Mesendoderm (in vitro differentiated cells): ENCODE measurements at regions not wholly inside any gene's neighbourhood (a gene's known extent, or its start where the extent isn't known, plus 50 kb on each side); places are given as distances from the start of the nearest gene placed in this dataset.
A peak's percentile ranks its signal among the peaks of the same experiment; 100 is the strongest.

Experiments
- DNase-seq: peaks from one replicate; pipeline ENCODE4 v3.0.0; 2013
- H2AK5ac ChIP-seq: 2 replicates; pipeline ENCODE4 v1.6.1; 2013; ENCODE audit warnings: low read length, inconsistent platforms
- H2BK120ac ChIP-seq: 2 replicates; pipeline ENCODE4 v1.6.1; 2013; ENCODE audit warnings: low read depth, mild to moderate bottlenecking, low read length, moderate library complexity, mixed read lengths
- H2BK15ac ChIP-seq: replicated peaks from 2 replicates; pipeline ENCODE4 v1.6.1; 2013; ENCODE audit warnings: low read depth, mild to moderate bottlenecking, moderate library complexity
- H2BK5ac ChIP-seq: 2 replicates; pipeline ENCODE4 v1.6.1; 2013; ENCODE audit warnings: low read length, inconsistent platforms
- H3K18ac ChIP-seq: 2 replicates; pipeline ENCODE4 v1.6.1; 2013; ENCODE audit warnings: mild to moderate bottlenecking, low read length, mixed read lengths
- H3K23ac ChIP-seq: one replicate; pipeline ENCODE4 v1.6.1; 2013; ENCODE audit warnings: low read length
- H3K27ac ChIP-seq: 2 replicates; pipeline ENCODE4 v1.5.1; 2013; ENCODE audit warnings: low read depth, mild to moderate bottlenecking, inconsistent platforms, low read length, moderate library complexity
- H3K27me3 ChIP-seq: 2 replicates; pipeline ENCODE4 v1.6.1; 2013; ENCODE audit warnings: low read length, control low read depth, mild to moderate bottlenecking, inconsistent platforms; ENCODE audit not compliant: insufficient read depth, poor library complexity
- H3K36me3 ChIP-seq: 2 replicates; pipeline ENCODE4 v1.6.1; 2013; ENCODE audit warnings: low read length, inconsistent platforms; ENCODE audit not compliant: control insufficient read depth, insufficient read depth
- H3K4ac ChIP-seq: one replicate; pipeline ENCODE4 v1.6.1; 2013; ENCODE audit warnings: low read depth, mild to moderate bottlenecking, low read length, moderate library complexity
- H3K4me1 ChIP-seq: 2 replicates; pipeline ENCODE4 v1.6.1; 2013; ENCODE audit warnings: low read depth, low read length, inconsistent platforms; ENCODE audit not compliant: control insufficient read depth
- H3K4me2 ChIP-seq: 2 replicates; pipeline ENCODE4 v1.6.1; 2013; ENCODE audit warnings: low read length
- H3K4me3 ChIP-seq: 2 replicates; pipeline ENCODE4 v1.5.1; 2013; ENCODE audit warnings: mild to moderate bottlenecking, low read length
- H3K56ac ChIP-seq: one replicate; pipeline ENCODE4 v1.6.1; 2013; ENCODE audit warnings: low read length
- H3K79me1 ChIP-seq: 2 replicates; pipeline ENCODE4 v1.6.1; 2013; ENCODE audit warnings: low read length, inconsistent platforms
- H3K79me2 ChIP-seq: 2 replicates; pipeline ENCODE4 v1.6.1; 2013; ENCODE audit warnings: mild to moderate bottlenecking, low read length; ENCODE audit not compliant: control insufficient read depth, insufficient read depth
- H3K9ac ChIP-seq: 2 replicates; pipeline ENCODE4 v1.6.1; 2013; ENCODE audit warnings: low read length, inconsistent platforms
- H4K5ac ChIP-seq: one replicate; pipeline ENCODE4 v1.6.1; 2013; ENCODE audit warnings: low read length
- H4K8ac ChIP-seq: one replicate; pipeline ENCODE4 v1.6.1; 2013; ENCODE audit warnings: low read depth, mild to moderate bottlenecking, control low read depth, low read length, moderate library complexity
- WGBS: extraction: QIAGEN DNeasy Blood & Tissue Kit; methylation state at CpG from one replicate; pipeline ENCODE4 v1.1.7; 2013; ENCODE audit warnings: low lambda C conversion rate, missing lambda C conversion rate; ENCODE audit not compliant: insufficient coverage; ENCODE audit errors: extremely low coverage; 5-methylcytosine and 5-hydroxymethylcytosine counted together

GRCh38 chr6:26223650-26224546, 136.7 kb downstream of the HFE start:
- peak; percentile 96 for DNase-seq
- Histone ChIP-seq H2BK5ac (peak overlapping the region; percentile 60), H2BK15ac (no peak overlapping the region)

DNA sequence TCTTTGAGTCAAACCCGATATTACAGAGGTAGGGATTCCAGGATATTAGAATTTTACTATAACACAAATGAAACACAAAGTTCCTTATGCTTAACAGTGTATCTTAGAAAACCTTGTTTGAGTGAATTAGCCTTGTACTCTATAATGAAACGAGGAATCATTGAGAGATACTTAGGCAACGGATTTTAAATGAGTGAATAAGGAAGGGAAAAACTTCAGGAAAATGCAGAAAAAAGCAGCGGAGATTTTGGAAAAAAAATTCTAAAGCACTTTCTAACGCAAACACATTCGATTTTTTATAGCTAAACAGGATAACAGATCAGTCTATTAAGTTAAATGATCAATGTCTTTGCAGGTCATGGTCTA, 137.3 kb downstream of the HFE start:
- DNase-seq: no peak
- no peak overlapping the region for H2BK15ac ChIP-seq
- H3K9ac ChIP-seq: peak overlapping the region; percentile 51
- no peak overlapping the region for H3K4me2 ChIP-seq
- H3K27ac ChIP-seq: no peak overlapping the region
- H3K79me2 ChIP-seq: no peaks in the 10 kb centered on the region
- H3K23ac ChIP-seq: no peak overlapping the region
- H3K36me3 ChIP-seq: no peaks in the 10 kb centered on the region
- H3K79me1 ChIP-seq: no peaks in the 10 kb centered on the region
- H3K27me3 ChIP-seq: no peaks in the 10 kb centered on the region
- no CpG with 5 or more reads among the region's 6 CpGs for WGBS
- no peaks in the 10 kb centered on the region for H3K4me1 ChIP-seq
- no peak overlapping the region for H4K8ac ChIP-seq
- peak overlapping the region; percentile 56 for H3K56ac ChIP-seq
- H3K18ac ChIP-seq: no peak overlapping the region
- H3K4me3 ChIP-seq: peak overlapping the region; percentile 26
- no peak overlapping the region for H2BK5ac ChIP-seq
- no peak overlapping the region for H2AK5ac ChIP-seq
- H2BK120ac ChIP-seq: no peak overlapping the region
- no peak overlapping the region for H3K4ac ChIP-seq
- H4K5ac ChIP-seq: no peak overlapping the region

More at GRCh38 chr6:26223650-26224546, 136.7 kb downstream of the HFE start:
- Histone ChIP-seq H2AK5ac (no peak overlapping the region), H4K5ac (no peak overlapping the region), H3K56ac (peak overlapping the region; percentile 87), H3K23ac (no peak overlapping the region), H3K4me3 (peak overlapping the region; percentile 51), H3K4me1 (no peaks in the 10 kb centered on the region), H3K79me1 (no peaks in the 10 kb centered on the region), H2BK120ac (peak overlapping the region; percentile 78), H3K36me3 (no peaks in the 10 kb centered on the region), H3K4ac (peak overlapping the region; percentile 91), H3K79me2 (no peaks in the 10 kb centered on the region), H3K4me2 (peak overlapping the region; percentile 47), H3K9ac (peak overlapping the region; percentile 83), H4K8ac (no peak overlapping the region), H3K18ac (peak overlapping the region; percentile 97), H3K27ac (peak overlapping the region; percentile 98), H3K27me3 (no peaks in the 10 kb centered on the region)
- no CpG with 5 or more reads among the region's 26 CpGs for WGBS

- H3K23ac ChIP-seq: peak overlapping the region; percentile 59
- peak overlapping the region; percentile 65 for H3K18ac ChIP-seq
- H4K5ac ChIP-seq: no peak overlapping the region
- DNase-seq: peak; percentile 99
- no peaks in the 10 kb centered on the region for H3K4me1 ChIP-seq
- no CpG with 5 or more reads among the region's 51 CpGs for WGBS
- peak overlapping the region; percentile 77 for H2BK5ac ChIP-seq
- H3K56ac ChIP-seq: peak overlapping the region; percentile 97
- no peaks in the 10 kb centered on the region for H3K79me2 ChIP-seq
- H3K4me3 ChIP-seq: peak overlapping the region; percentile 85
- H3K79me1 ChIP-seq: no peaks in the 10 kb centered on the region
- no peak overlapping the region for H2BK15ac ChIP-seq
- H2AK5ac ChIP-seq: no peak overlapping the region
- no peak overlapping the region for H2BK120ac ChIP-seq
- H3K4me2 ChIP-seq: peak overlapping the region; percentile 87
- no peaks in the 10 kb centered on the region for H3K36me3 ChIP-seq
- no peaks in the 10 kb centered on the region for H3K27me3 ChIP-seq
- no peak overlapping the region for H4K8ac ChIP-seq
- no peak overlapping the region for H3K4ac ChIP-seq
- peak overlapping the region; percentile 98 for H3K27ac ChIP-seq
- peak overlapping the region; percentile 99 for H3K9ac ChIP-seq
Observed at GRCh38 chr6:26224940-26225847, 138.0 kb downstream of the HFE start.

- Histone ChIP-seq H2AK5ac (no peak overlapping the region), H3K79me1 (no peaks in the 10 kb centered on the region), H2BK15ac (no peak overlapping the region), H2BK120ac (no peak overlapping the region), H3K9ac (peak overlapping the region; percentile 99), H3K4ac (peak overlapping the region; percentile 48), H3K27me3 (no peaks in the 10 kb centered on the region), H3K4me2 (peak overlapping the region; percentile 87), H3K36me3 (no peaks in the 10 kb centered on the region), H3K23ac (no peak overlapping the region), H4K8ac (no peak overlapping the region), H3K4me1 (no peaks in the 10 kb centered on the region), H4K5ac (no peak overlapping the region), H3K56ac (peak overlapping the region; percentile 97), H3K79me2 (no peaks in the 10 kb centered on the region), H3K27ac (peak overlapping the region; percentile 98), H2BK5ac (peak overlapping the region; percentile 77), H3K4me3 (peak overlapping the region; percentile 85), H3K18ac (peak overlapping the region; percentile 65)
- no peak for DNase-seq
- WGBS: no CpG with 5 or more reads among the region's 28 CpGs
Observed at GRCh38 chr6:26225848-26226578, 138.8 kb downstream of the HFE start.

- no peak overlapping the region for H3K4me3 ChIP-seq
- H3K4me2 ChIP-seq: no peak overlapping the region
- no peak overlapping the region for H3K4ac ChIP-seq
- peak overlapping the region; percentile 57 for H2BK15ac ChIP-seq
- no peak for DNase-seq
- H2AK5ac ChIP-seq: no peak overlapping the region
- no peak overlapping the region for H2BK5ac ChIP-seq
- H3K18ac ChIP-seq: no peak overlapping the region
- no CpG with 5 or more reads among the region's 3 CpGs for WGBS
- peak overlapping the region; percentile 67 for H3K9ac ChIP-seq
- no peaks in the 10 kb centered on the region for H3K4me1 ChIP-seq
- no peaks in the 10 kb centered on the region for H3K27me3 ChIP-seq
- no peak overlapping the region for H2BK120ac ChIP-seq
- no peak overlapping the region for H4K5ac ChIP-seq
- H3K79me2 ChIP-seq: no peaks in the 10 kb centered on the region
- no peak overlapping the region for H3K23ac ChIP-seq
- no peaks in the 10 kb centered on the region for H3K36me3 ChIP-seq
- no peak overlapping the region for H3K27ac ChIP-seq
- no peak overlapping the region for H4K8ac ChIP-seq
- H3K56ac ChIP-seq: peak overlapping the region; percentile 42
- no peaks in the 10 kb centered on the region for H3K79me1 ChIP-seq
Observed at GRCh38 chr6:26226579-26226967, 138.4 kb upstream of the BTN3A2 start.
